Non-pigmented ciliary epithelial cell (primary cell): ENCODE measurements at regions not wholly inside any gene's neighbourhood (a gene's known extent, or its start where the extent isn't known, plus 50 kb on each side); places are given as distances from the start of the nearest gene placed in this dataset.
"Not testable (repeated sequence)": the region's sequence is repeated elsewhere in the genome, so short reads cannot be mapped to it uniquely, and the experiment has no call there.

ENCODE experiments used
- DNase-seq: peaks from one replicate; pipeline ENCODE4 v3.0.0-alpha.2; 2010; ENCODE audit warnings: low read depth

- no peak for DNase-seq
Measured at GRCh38 chr1:37319284-37319683, 155.1 kb upstream of the ZC3H12A start.

- DNase-seq, result peak; percentile 5
Measured at GRCh38 chr1:37323486-37324377, 150.6 kb upstream of the ZC3H12A start.

- DNase-seq, result no peak
Measured at GRCh38 chr1:37325010-37325409, 149.4 kb upstream of the ZC3H12A start.

GRCh38 chr1:37325509-37326437 lies 148.6 kb upstream of the ZC3H12A start:
- no peak for DNase-seq

GRCh38 chr1:37332126-37332525 lies 142.3 kb upstream of the ZC3H12A start:
- DNase-seq, result no peak

- no peak for DNase-seq
Measured at GRCh38 chr1:37338658-37339057, 135.7 kb upstream of the ZC3H12A start.

- DNase-seq, result no peak
Measured at GRCh38 chr1:37342736-37343135, 131.6 kb upstream of the ZC3H12A start.

GRCh38 chr1:37347104-37347649 lies 127.2 kb upstream of the ZC3H12A start:
- no peak for DNase-seq

GRCh38 chr1:37353871-37354270 lies 120.5 kb upstream of the ZC3H12A start:
- DNase-seq, result no peak

GRCh38 chr1:37354876-37355650 lies 119.3 kb upstream of the ZC3H12A start:
- no peak for DNase-seq

- DNase-seq, result no peak
Measured at GRCh38 chr1:37358992-37359391, 115.4 kb upstream of the ZC3H12A start.

GRCh38 chr1:37360011-37360410 lies 114.4 kb upstream of the ZC3H12A start:
- DNase-seq, result no peak

- DNase-seq, result no peak
Measured at GRCh38 chr1:37362594-37363385, 111.6 kb upstream of the ZC3H12A start.

- DNase-seq, result no peak
Measured at GRCh38 chr1:37363535-37363934, 110.8 kb upstream of the ZC3H12A start.

- not testable (repeated sequence) for DNase-seq
Measured at GRCh38 chr1:37368665-37369315, 105.6 kb upstream of the ZC3H12A start.

GRCh38 chr1:37372302-37372701 lies 102.1 kb upstream of the ZC3H12A start:
- DNase-seq, result no peak

- no peak for DNase-seq
Measured at GRCh38 chr1:37372711-37373110, 101.7 kb upstream of the ZC3H12A start.

GRCh38 chr1:37373413-37373812 lies 101.0 kb upstream of the ZC3H12A start:
- DNase-seq, result no peak

- not testable (repeated sequence) for DNase-seq
Measured at GRCh38 chr1:37380546-37380945, 93.8 kb upstream of the ZC3H12A start.

GRCh38 chr1:37387854-37388253 lies 86.5 kb upstream of the ZC3H12A start:
- no peak for DNase-seq
